Kidney (tissue), 13 donors: ENCODE measurements at regions not wholly inside any gene's neighbourhood (a gene's known extent, or its start where the extent isn't known, plus 50 kb on each side); places are given as distances from the start of the nearest gene placed in this dataset.

ENCODE experiments used
- DNase-seq, 5 donors: peaks; one replicate each; pipeline ENCODE4 v3.0.0-alpha.2; 2013 to 2020
- FAIRE-seq: peaks from 2 replicates; lab custom pipeline; 2012; peaks lifted over from hg19 to GRCh38; lab: Jason Lieb, UNC
- H3K27ac ChIP-seq, 2 donors: one replicate each; pipeline ENCODE4 v1.7.0; 2013; ENCODE audit warnings: low read depth in 2 of 2, low read length in 2 of 2, inconsistent platforms in 1 of 2
- H3K27me3 ChIP-seq: one replicate; pipeline ENCODE4 v1.7.1; 2013; ENCODE audit warnings: low read length, inconsistent platforms; ENCODE audit not compliant: control insufficient read depth, insufficient read depth
- H3K36me3 ChIP-seq, 3 donors: one replicate each; pipeline versions ENCODE4 v1.7.0 to v1.7.1; 2013; ENCODE audit warnings: low read length in 3 of 3, control low read depth in 1 of 3, inconsistent platforms in 1 of 3; ENCODE audit not compliant: insufficient read depth in 3 of 3, control insufficient read depth in 2 of 3
- H3K4me1 ChIP-seq, 3 donors: one replicate each; pipeline versions ENCODE4 v1.7.0 to v1.7.1; 2013; ENCODE audit warnings: low read length in 3 of 3, inconsistent platforms in 1 of 3, low read depth in 1 of 3; ENCODE audit not compliant: control insufficient read depth in 2 of 3, insufficient read depth in 2 of 3
- H3K4me3 ChIP-seq, 3 donors: one replicate each; pipeline versions ENCODE4 v1.7.0 to v1.8.1; 2013; ENCODE audit warnings: low read length in 3 of 3, control low read depth in 1 of 3, inconsistent platforms in 1 of 3
- H3K9ac ChIP-seq, 3 donors: one replicate each; pipeline versions ENCODE4 v1.7.0 to v1.7.1; 2013; ENCODE audit warnings: low read length in 3 of 3, control low read depth in 1 of 3, inconsistent platforms in 1 of 3
- H3K9me3 ChIP-seq, 3 donors: one replicate each; pipeline versions ENCODE4 v1.7.0 to v1.7.1; 2013; ENCODE audit warnings: low read length in 3 of 3, control low read depth in 1 of 3, inconsistent platforms in 1 of 3; ENCODE audit not compliant: control insufficient read depth in 2 of 3, insufficient read depth in 1 of 3
- CTCF ChIP-seq: IDR thresholded peaks from 3 replicates; pipeline ENCODE4 v1.5.1; 2012; ENCODE audit warnings: mild to moderate bottlenecking, moderate library complexity, borderline replicate concordance; ENCODE audit not compliant: insufficient read depth; ENCODE audit errors: extremely low read depth
- intact Hi-C: fragments of 100-400 bp; cut with DNase I; formaldehyde crosslinking; loops from one replicate; pipeline ENCODE4 v1.11.1; 2022
- donor health status: control.
- donor health status: control.
- donor health status: control.
- donor health status: control.
- donor health status: control.
- donor health status: DM: yes; HTN: yes; CAD: no.
- donor health status: Normal renal cell carcinoma (clear cell type).

GRCh38 chr2:118339386-118339785 lies 251.1 kb downstream of the INSIG2 start:
- no peaks in the 10 kb centered on the region for H3K4me1 ChIP-seq
- H3K27ac ChIP-seq = no peak overlapping the region
- no peak for TF ChIP-seq CTCF
- H3K36me3 ChIP-seq = no peaks in the 10 kb centered on the region
- no peak for DNase-seq
- H3K9me3 ChIP-seq = no peaks in the 10 kb centered on the region
- no peaks in the 10 kb centered on the region for H3K27me3 ChIP-seq
- no peak overlapping the region for H3K9ac ChIP-seq
- intact Hi-C loops = no loop called here
- no peak overlapping the region for H3K4me3 ChIP-seq
- FAIRE-seq = no peak

GRCh38 chr2:118333664-118334063 lies 245.4 kb downstream of the INSIG2 start:
- no peak overlapping the region for H3K4me3 ChIP-seq
- DNase-seq (no peak), FAIRE-seq (no peak)
- intact Hi-C loops = no loop called here
- no peaks in the 10 kb centered on the region for H3K4me1 ChIP-seq
- H3K36me3 ChIP-seq = no peaks in the 10 kb centered on the region
- no peak overlapping the region for H3K27ac ChIP-seq
- no peak for TF ChIP-seq CTCF
- no peak overlapping the region for H3K9ac ChIP-seq
- H3K9me3 ChIP-seq = no peaks in the 10 kb centered on the region
- no peaks in the 10 kb centered on the region for H3K27me3 ChIP-seq

GRCh38 chr2:118325321-118325955 lies 237.2 kb downstream of the INSIG2 start:
- no peaks in the 10 kb centered on the region for H3K36me3 ChIP-seq
- no peaks in the 10 kb centered on the region for H3K27me3 ChIP-seq
- peaks cover 0 to 6% (median 0%) of the 10 kb centered on the region in 3 donors for H3K4me1 ChIP-seq
- intact Hi-C loops = no loop called here
- DNase-seq (no peak), FAIRE-seq (no peak)
- no peak for TF ChIP-seq CTCF
- no peaks in the 10 kb centered on the region for H3K9me3 ChIP-seq
- H3K4me3 ChIP-seq = no peak overlapping the region
- no peak overlapping the region for H3K9ac ChIP-seq
- no peak overlapping the region for H3K27ac ChIP-seq

GRCh38 chr2:118322406-118322805 lies 234.1 kb downstream of the INSIG2 start:
- no peak overlapping the region for H3K4me3 ChIP-seq
- FAIRE-seq (no peak), DNase-seq (no peak)
- H3K27ac ChIP-seq = no peak overlapping the region
- TF ChIP-seq CTCF = no peak
- H3K9me3 ChIP-seq = no peaks in the 10 kb centered on the region
- peaks cover 0 to 6% (median 0%) of the 10 kb centered on the region in 3 donors for H3K4me1 ChIP-seq
- H3K27me3 ChIP-seq = no peaks in the 10 kb centered on the region
- no peak overlapping the region for H3K9ac ChIP-seq
- no peaks in the 10 kb centered on the region for H3K36me3 ChIP-seq
- intact Hi-C loops = no loop called here
